ENCODE measurements at regions not wholly inside any gene's neighbourhood (a gene's known extent, or its start where the extent isn't known, plus 50 kb on each side); places are given as distances from the start of the nearest gene placed in this dataset.

GRCh38 chr3:103170651-103171050 is 735.8 kb downstream of the ZPLD1 start:
- TF ChIP-seq CTCF (IDR thresholded peaks at IDR 0.05) (no peak), POLR2A (IDR thresholded peaks at IDR 0.05) (no peak)

Measured in body of pancreas (tissue), 4 donors.